Hepatocyte (in vitro differentiated cells): ENCODE measurements at regions not wholly inside any gene's neighbourhood (a gene's known extent, or its start where the extent isn't known, plus 50 kb on each side); places are given as distances from the start of the nearest gene placed in this dataset.

Experiments used
- DNase-seq: peaks from one replicate; pipeline ENCODE4 v3.0.0-alpha.2; 2016; ENCODE audit warnings: low spot score
- H2AFZ ChIP-seq: fragments of 200-600 bp; sonication (generic); 2 replicates; pipeline ENCODE4 v1.6.0; 2016; ENCODE audit warnings: antibody characterized with exemption, mild to moderate bottlenecking
- H3K27ac ChIP-seq: fragments of 200-600 bp; sonication (generic); 2 replicates; pipeline ENCODE4 v1.5.1; 2016; ENCODE audit warnings: mild to moderate bottlenecking
- H3K27me3 ChIP-seq: fragments of 200-600 bp; sonication (generic); 2 replicates; pipeline ENCODE4 v1.6.1; 2016
- H3K36me3 ChIP-seq: fragments of 200-600 bp; sonication (generic); replicated peaks from 2 replicates; pipeline ENCODE4 v1.5.1; 2016; ENCODE audit warnings: low read depth; ENCODE audit not compliant: insufficient read depth
- H3K4me1 ChIP-seq: fragments of 200-600 bp; sonication (generic); 2 replicates; pipeline ENCODE4 v1.5.1; 2016; ENCODE audit warnings: mild to moderate bottlenecking, moderate library complexity; ENCODE audit not compliant: insufficient read depth
- H3K4me2 ChIP-seq: fragments of 200-600 bp; sonication (generic); 2 replicates; pipeline ENCODE4 v1.6.0; 2016
- H3K4me3 ChIP-seq: fragments of 200-600 bp; sonication (generic); 2 replicates; pipeline ENCODE4 v1.5.1; 2016; ENCODE audit warnings: mild to moderate bottlenecking
- H3K79me2 ChIP-seq: fragments of 200-600 bp; sonication (generic); 2 replicates; pipeline ENCODE4 v1.6.0; 2017; ENCODE audit warnings: mild to moderate bottlenecking
- H3K9me2 ChIP-seq: fragments of 200-600 bp; sonication (generic); replicated peaks from 2 replicates; pipeline ENCODE4 v1.6.0; 2017; ENCODE audit warnings: mild to moderate bottlenecking; ENCODE audit not compliant: insufficient read depth
- H3K9me3 ChIP-seq: fragments of 200-600 bp; sonication (generic); 2 replicates; pipeline ENCODE4 v1.5.1; 2016; ENCODE audit warnings: low read depth, mild to moderate bottlenecking
- H4K20me1 ChIP-seq: fragments of 200-600 bp; sonication (generic); 2 replicates; pipeline ENCODE4 v1.6.0; 2016; ENCODE audit warnings: mild to moderate bottlenecking; ENCODE audit not compliant: insufficient read depth, poor library complexity, severe bottlenecking
- EZH2 ChIP-seq: fragments of 200-600 bp; sonication (generic); IDR thresholded peaks from 2 replicates; pipeline ENCODE4 v1.6.1; 2016; ENCODE audit warnings: antibody characterized with exemption, mild to moderate bottlenecking, borderline replicate concordance
- EZH2phosphoT487 ChIP-seq: fragments of 200-600 bp; sonication (generic); IDR thresholded peaks from one replicate; pipeline ENCODE4 v1.6.1; 2018; ENCODE audit warnings: antibody characterized with exemption, mild to moderate bottlenecking, low read depth, moderate library complexity; ENCODE audit not compliant: unreplicated experiment, severe bottlenecking
- WGBS: methylation state at CpG from one replicate; pipeline ENCODE4 v1.1.6; 2016; ENCODE audit warnings: low lambda C conversion rate; ENCODE audit errors: missing lambda C conversion rate; 5-methylcytosine and 5-hydroxymethylcytosine counted together
- TF ChIP-seq, protein P1 (sequence below): fragments of 200-600 bp; sonication (generic); IDR thresholded peaks from 2 replicates; pipeline ENCODE4 v1.5.1; 2016; ENCODE audit warnings: antibody characterized with exemption, mild to moderate bottlenecking; ENCODE audit not compliant: poor library complexity

DNA sequence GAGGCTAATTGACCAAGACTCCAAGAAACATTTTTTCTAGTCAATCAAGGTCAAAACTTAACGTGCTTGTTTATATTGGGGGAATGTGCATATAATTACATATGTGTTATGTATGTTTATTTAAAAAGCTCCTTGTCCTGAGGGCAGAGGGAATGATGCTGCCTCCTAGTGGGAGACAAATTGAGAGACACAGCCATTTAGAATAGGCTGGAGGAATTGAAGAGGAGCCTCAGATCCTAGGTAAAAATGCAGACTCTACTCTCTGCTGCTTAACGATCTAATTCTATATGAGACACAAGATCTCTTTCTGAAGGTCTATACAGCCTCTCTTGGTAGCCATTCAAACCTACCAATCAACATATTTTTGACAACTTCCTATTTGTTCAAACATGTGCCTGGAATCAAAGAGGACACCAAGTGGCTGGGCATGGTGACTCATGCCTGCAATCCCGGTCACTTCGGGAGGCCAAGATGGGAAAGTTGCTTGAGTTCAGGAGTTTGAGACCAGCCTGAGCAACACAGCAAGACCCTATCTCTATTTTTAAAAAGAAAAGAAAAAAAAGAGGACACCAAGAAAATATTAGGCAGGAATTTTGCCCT is 136.6 kb upstream of the ZNF648 start:
- 80% methylated on average over 4 of the region's 4 CpGs for WGBS

DNA sequence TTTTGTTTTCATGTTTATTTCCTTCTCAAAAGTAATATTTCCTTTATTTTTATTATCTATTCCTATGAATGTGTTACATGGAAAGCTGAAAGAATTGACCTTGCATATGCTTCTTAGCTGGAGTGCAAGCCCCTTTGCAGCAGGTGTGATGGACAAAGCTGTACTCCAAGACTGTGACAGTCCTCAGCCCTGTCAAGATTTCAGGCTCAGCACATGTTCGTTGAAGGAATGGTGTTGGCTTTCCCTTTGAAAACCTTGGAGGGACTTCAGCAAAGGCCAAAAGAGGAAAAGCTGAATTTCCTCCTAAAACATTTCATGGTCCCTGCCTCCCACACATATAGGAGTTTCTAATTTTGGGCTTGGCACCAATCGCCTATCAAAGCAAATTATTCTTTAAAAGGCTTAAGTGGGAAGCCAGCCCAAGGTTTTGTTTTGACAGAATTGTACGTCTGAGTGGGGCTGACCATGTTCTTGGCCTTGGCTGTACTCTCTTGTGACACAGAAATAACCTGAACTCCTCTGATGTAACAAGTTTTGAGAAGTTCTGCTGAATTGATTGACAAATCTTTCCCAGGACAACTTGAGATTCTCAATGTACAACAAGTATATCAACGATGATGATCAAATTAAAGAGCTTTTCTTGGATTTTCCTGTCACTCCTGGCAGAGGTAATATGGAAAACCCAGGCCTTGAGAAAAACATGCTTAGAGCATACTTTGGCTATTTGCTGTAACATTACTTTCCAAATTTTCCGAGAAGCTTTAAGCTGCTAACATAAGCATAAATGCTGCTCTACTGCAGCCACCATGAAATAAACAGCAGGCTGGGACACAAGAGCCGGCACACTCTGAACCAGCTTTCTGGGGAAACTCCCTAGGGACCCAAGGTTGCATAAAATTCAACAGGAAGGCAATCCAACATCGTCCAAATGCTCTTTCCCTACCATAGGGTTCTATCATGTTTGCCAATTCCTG is 135.7 kb upstream of the ZNF648 start:
- no peak overlapping the region for H2AFZ ChIP-seq
- TF ChIP-seq EZH2phosphoT487 (no peak), EZH2 (no peak)
- TF ChIP-seq, protein P1, sequence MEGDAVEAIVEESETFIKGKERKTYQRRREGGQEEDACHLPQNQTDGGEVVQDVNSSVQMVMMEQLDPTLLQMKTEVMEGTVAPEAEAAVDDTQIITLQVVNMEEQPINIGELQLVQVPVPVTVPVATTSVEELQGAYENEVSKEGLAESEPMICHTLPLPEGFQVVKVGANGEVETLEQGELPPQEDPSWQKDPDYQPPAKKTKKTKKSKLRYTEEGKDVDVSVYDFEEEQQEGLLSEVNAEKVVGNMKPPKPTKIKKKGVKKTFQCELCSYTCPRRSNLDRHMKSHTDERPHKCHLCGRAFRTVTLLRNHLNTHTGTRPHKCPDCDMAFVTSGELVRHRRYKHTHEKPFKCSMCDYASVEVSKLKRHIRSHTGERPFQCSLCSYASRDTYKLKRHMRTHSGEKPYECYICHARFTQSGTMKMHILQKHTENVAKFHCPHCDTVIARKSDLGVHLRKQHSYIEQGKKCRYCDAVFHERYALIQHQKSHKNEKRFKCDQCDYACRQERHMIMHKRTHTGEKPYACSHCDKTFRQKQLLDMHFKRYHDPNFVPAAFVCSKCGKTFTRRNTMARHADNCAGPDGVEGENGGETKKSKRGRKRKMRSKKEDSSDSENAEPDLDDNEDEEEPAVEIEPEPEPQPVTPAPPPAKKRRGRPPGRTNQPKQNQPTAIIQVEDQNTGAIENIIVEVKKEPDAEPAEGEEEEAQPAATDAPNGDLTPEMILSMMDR = no peak
- WGBS = 85% methylated on average over 7 of the region's 7 CpGs
- H3K36me3 ChIP-seq = no peaks in the 10 kb centered on the region
- H3K9me3 ChIP-seq = no peaks in the 10 kb centered on the region
- H3K4me3 ChIP-seq = no peak overlapping the region
- H3K79me2 ChIP-seq = no peaks in the 10 kb centered on the region
- no peaks in the 10 kb centered on the region for H3K27me3 ChIP-seq
- no peak for DNase-seq
- no peaks in the 10 kb centered on the region for H4K20me1 ChIP-seq
- peak overlapping the region; percentile 37 for H3K27ac ChIP-seq
- H3K9me2 ChIP-seq = no peaks in the 10 kb centered on the region
- H3K4me2 ChIP-seq = no peak overlapping the region
- peaks cover 25% of the 10 kb centered on the region for H3K4me1 ChIP-seq

More for the DNA sequence above, 136.6 kb upstream of the ZNF648 start:
- H3K4me1 ChIP-seq = peaks cover 27% of the 10 kb centered on the region
- H3K79me2 ChIP-seq = no peaks in the 10 kb centered on the region
- no peak overlapping the region for H3K4me3 ChIP-seq
- no peak for DNase-seq
- no peak overlapping the region for H3K4me2 ChIP-seq
- no peaks in the 10 kb centered on the region for H3K27me3 ChIP-seq
- no peak overlapping the region for H3K27ac ChIP-seq
- no peaks in the 10 kb centered on the region for H3K9me3 ChIP-seq
- no peaks in the 10 kb centered on the region for H3K9me2 ChIP-seq
- no peak overlapping the region for H2AFZ ChIP-seq
- no peaks in the 10 kb centered on the region for H4K20me1 ChIP-seq
- no peaks in the 10 kb centered on the region for H3K36me3 ChIP-seq
- no peak for TF ChIP-seq EZH2phosphoT487
- no peak for TF ChIP-seq EZH2
- TF ChIP-seq, protein P1 = peak; percentile 19

DNA sequence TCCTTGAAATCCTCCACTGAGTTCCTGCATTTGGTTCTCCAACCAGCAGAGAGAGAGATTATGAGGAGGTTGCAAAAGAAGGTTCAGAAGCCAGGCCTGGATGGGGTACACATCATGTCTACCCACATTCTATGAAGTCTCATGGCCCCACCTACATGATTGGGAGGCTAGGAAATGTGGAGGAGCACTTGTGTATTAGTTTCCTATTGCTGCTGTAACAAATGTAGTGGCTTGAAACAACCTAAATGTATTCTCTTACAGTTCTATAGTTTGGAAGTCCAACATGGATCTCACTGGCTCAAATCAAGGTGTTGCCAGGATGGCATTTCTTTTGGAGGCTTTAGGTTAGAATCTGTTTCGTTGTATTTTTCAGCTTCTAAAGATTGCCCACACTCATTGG is 134.2 kb upstream of the ZNF648 start:
- Histone ChIP-seq H3K4me3 (no peak overlapping the region), H3K27me3 (no peaks in the 10 kb centered on the region), H2AFZ (no peak overlapping the region), H3K27ac (no peak overlapping the region), H3K36me3 (no peaks in the 10 kb centered on the region), H3K9me3 (no peaks in the 10 kb centered on the region), H3K79me2 (no peaks in the 10 kb centered on the region), H3K4me1 (peaks cover 11% of the 10 kb centered on the region), H3K4me2 (no peak overlapping the region), H4K20me1 (no peaks in the 10 kb centered on the region), H3K9me2 (no peaks in the 10 kb centered on the region)
- no peak for DNase-seq
- 79% methylated on average over 1 of the region's 1 CpG for WGBS
- TF ChIP-seq EZH2 = no peak
- TF ChIP-seq, protein P1 = no peak
- TF ChIP-seq EZH2phosphoT487 = no peak
